Activated effector memory CD4-positive, alpha-beta T cell treated with anti-CD3 and anti-CD28 coated beads, Interleukin-2, amount 50 U/mL, for 16 hours (primary cell): ENCODE measurements at regions not wholly inside any gene's neighbourhood (a gene's known extent, or its start where the extent isn't known, plus 50 kb on each side); places are given as distances from the start of the nearest gene placed in this dataset.

Experiments
- DNase-seq: peaks from one replicate; pipeline ENCODE4 v3.0.0-alpha.2; 2020

DNA sequence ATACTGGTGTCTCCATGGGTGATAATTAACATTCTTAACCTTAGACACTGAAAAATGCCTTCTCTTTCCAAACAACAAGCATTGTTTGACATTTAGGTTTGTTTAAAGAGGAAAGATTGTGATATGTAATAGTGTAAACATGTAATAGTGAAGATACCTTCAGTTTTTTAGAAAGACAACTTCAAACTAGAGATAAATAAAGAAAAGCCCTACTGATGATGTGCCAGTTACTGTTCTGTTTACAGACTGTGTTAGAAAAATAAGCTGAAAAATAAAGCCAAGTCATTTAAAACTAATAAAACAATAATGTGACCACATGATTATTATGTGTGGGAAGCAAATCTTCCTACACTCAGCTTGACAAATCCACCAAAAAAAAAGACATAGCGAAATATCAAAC, 2035.3 kb upstream of the TENM3 start:
- no peak for DNase-seq

DNA sequence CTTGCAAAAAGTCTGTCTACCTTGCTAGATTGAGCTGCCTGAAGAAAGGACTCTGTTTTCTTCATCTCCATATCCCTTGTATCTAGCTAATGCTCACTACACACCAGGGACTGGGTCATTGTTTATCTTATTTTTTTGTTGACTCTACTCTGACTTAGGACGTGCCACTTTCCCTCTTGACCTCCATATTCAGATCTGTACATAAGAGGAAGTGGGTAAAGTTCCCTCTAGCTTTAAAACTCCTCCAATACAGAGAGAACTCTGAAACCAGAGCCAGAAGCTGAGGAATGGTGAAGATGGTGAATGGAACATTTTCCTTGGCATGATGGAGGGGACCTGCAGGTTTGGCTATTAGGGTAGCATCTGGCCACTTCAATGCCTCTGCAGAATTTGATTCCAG, 2026.1 kb upstream of the TENM3 start:
- no peak for DNase-seq

DNA sequence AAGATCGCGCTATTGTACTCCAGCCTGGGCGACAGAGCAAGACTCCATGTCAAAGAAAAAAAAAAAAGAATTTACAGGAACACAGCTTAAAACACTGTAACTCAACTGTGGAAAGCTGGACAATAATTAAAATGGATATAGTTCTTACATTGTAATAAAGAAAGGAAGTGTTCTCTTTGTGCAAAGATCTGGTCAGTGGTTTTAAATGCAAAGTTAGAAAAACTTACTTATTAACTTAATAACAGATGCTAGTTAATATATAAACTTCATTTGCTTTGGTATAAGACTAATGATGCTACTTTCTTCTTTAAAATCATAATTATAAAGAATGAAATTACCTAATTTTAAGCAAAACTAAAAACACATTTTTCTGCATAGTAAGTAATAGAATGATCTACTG, 2024.1 kb upstream of the TENM3 start:
- DNase-seq, result no peak

DNA sequence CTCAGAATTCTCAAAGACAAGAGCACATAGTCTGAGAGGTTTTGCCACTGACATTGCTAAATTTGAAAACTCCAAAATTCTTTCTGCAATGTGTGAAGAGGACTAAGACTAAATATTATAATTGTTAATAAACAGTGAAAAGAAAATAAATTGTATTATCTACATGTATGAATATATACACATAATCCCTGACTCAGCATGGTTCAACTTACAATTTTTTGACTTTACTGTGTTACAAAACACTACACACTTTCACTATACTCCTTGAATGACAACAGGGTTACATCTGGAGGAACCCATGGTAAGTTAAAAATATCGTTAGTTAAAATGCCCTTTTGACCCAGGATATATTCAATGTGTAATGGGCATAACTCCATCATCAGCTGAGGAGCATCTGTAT, 2017.2 kb upstream of the TENM3 start:
- DNase-seq, result no peak

DNA sequence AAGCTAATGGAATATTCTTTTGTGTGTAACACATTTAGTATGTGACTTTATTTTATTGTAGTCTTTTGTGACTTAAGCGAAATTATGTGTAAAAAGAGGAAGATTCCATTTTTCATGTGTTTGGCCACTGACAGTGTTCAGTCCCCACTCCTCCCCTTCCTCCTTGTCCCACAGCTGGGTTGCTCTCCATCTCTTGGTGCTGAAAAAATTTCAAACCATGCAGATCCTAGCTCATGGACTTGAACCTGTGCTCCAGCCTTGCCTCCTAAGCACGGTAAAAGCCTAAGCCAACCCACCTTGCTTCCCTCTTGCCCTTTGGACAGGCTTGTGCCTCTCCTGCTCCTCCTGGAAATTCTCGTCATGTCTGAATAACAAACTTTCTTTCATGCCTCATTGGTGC, 2008.5 kb upstream of the TENM3 start:
- no peak for DNase-seq

DNA sequence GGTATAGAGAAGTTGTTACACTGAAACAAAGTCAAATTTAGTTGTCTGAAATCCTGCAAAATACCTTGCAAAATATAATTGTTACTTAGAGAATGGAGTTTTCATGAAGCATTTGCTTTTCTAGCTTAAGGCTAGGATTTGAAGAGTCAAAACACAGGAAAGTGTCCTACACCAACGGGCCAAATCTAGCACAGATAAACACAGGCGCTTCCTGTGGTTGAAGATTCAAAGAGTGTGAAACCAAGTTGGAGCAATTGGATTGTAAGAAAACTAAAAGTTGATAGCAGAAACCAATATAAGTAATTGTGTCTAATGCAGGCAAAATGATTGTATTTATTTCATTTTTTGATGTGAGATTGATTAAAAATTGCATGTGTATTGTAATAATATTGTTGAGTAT, 2002.5 kb upstream of the TENM3 start:
- DNase-seq, result no peak

DNA sequence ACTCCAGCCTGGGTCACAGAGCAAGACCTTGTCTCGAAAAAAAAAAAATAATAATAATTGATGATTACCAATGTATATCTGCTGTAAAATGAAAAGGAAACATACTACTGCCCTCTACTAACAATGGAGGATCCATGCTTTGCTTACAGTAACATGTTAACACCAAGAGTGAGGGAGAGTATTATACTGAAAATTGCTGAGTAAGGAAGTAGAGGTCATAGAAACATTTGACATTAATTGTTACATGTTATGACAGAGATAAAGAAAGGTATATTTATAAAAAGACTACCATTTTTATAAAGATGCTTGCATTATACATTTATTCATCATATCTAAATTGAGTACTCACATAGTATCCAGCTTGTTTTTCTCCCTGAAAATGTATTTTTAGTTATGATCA, 1989.8 kb upstream of the TENM3 start:
- no peak for DNase-seq

DNA sequence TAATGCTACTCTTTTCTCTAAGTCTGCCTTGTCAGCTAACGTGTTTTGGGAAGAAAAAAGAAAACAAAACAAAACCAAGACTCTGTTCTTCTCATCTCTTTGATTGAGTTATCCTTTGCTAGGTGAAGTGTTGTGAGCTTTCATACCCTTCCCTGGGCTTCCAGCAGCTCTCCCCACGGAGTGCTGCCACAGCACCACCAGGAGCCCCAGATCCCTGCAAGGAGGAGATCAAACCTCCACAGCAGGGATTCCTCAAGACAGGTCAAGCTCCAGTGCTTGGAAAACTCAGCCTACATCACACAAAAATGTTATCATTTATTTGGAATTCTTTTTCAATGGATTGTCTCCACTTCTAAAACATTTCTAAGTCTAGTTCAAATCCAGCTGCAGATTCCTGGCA, 1981.9 kb upstream of the TENM3 start:
- DNase-seq, result no peak

DNA sequence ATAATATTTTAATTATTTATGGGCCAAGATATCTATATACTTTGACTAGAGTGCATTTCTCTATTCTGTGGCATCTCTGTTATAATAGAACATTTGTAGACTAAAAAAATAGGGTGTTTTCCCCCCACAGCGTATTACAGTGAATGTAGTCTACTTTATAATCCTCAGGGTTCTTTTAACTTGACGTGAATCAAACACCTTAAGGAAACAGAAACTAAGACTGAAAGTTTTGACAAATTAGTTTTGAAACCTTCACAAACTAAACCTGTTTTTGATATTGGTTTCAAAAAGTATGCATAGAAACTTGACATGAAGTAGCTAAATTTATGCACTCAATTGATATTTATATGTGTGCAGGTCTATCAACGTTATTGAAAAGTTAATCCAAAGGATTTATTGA, 1963.1 kb upstream of the TENM3 start:
- DNase-seq, result no peak

DNA sequence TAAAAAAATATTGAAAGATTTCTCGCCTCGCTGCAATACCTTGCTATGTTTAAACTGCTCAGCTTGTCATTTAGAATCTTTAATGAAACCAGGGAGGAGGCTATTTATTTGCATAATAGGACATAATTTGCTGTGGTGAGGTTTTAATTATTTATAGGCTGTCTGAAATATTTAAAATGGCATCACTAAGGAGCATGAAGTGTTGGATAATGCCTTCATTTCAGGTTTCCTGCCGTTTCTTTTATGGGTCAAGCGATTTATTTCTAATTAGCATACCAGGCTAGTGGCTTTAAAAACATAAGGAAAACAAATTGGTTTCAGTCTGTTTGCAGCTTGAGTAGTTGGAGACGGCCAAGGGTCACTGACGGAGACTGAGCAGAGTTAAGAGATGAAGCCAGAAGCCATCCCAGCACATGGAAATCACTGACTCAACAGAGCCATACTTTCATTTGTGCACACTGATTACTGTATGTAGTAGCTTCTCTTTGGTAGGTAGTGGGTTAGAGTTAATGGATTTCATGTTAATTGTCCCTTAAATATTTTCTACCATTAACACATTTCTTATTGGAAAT, 1962.4 kb upstream of the TENM3 start:
- DNase-seq, result no peak

DNA sequence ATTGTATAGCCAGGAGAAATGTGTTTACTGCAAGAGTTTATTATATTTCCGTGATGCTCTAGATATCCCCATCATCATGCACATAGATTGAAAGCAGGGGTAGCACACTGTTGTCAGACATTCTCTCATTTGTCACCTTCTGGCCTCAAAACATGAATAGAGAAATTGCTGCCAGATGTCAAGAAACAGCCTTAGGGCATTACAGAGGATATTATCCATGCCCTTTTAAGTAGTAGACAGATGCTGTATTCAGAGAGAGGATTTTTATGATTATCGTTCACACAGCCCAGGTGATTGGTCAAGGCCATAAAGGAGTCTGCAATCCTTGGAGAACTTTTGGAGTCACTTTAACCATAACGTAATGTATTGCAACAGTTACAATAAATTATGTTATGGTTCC, 1961.5 kb upstream of the TENM3 start:
- DNase-seq, result no peak

DNA sequence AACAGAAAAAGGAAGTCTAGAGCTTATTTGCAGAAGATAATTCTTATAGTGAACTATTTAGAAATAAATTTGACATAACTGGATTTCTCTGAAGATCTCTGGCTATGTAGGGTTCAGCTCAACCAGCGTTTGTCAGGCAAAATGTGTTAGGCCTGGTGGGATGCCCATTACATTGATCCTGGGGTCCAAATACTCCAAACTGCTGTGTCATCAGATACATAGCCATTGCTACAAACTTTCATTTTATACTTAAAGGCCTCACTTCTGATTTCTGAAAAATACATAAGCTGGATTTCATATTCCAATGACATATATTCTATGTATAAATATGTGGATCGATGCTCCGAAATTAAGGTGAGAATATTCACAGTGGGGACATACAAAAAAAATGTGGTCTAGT, 1958.9 kb upstream of the TENM3 start:
- no peak for DNase-seq

DNA sequence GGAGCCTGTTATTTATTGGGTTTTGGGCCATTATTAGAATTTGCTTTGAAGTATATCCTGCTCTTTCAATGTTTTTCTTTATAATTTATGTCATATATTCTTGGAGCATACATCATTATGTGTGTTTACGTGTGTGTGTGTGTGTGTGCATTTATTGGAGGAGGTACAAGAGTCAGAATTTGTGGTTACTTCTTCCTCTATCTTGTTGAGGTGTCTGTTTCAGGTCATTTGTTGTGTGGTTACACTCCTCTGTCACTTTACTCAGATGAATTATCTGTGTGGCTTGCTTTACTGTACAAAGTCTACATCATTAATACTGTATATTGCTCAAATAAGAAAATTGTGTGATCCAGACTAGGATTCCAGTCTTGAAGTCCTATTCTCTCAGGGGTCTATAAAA, 1957.4 kb upstream of the TENM3 start:
- DNase-seq, result no peak

DNA sequence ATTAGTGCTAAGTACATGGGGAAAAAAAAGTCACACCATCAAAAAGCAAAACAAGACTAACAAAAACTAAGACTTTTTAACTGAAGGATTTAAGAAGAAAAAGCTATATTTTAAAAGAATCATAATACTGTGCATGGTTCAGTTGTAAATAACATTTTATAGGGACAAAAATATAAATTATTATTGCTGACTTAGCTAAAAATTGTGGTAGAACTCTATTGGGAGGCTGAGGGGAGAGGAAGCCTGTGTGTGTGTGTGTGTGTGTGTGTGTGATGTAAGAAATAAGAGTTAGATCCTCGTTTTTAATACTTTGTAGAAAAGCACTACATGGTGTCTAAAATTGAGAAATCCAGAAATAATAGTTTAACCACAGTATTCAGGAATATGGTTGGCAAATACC, 1950.9 kb upstream of the TENM3 start:
- DNase-seq, result no peak

DNA sequence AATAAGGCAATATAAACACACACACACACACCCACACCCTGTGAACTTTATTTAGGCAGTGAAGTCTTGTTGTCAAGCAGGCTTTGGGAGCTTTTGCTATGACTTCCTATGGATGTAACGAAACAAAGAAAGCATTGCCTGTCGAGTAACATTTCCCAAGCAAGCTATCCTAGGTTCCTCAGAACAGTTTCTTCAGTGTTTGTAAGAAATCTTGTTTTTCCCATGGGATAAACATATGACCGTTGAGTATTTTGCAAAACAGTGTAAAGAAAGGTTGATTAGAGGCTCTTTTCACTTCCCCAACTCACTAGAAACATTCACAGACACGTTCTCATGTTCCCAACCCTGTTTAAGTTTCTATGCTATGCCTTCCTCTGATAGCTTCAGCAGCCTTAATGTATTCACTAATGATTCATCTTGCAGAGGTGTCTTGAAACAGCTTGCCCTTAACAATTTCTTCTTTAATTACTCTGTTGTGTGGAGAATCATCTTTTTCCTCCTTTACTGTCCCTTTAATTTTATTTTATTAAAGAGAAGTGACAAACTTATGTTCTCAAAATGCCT, 1947.1 kb upstream of the TENM3 start:
- no peak for DNase-seq

DNA sequence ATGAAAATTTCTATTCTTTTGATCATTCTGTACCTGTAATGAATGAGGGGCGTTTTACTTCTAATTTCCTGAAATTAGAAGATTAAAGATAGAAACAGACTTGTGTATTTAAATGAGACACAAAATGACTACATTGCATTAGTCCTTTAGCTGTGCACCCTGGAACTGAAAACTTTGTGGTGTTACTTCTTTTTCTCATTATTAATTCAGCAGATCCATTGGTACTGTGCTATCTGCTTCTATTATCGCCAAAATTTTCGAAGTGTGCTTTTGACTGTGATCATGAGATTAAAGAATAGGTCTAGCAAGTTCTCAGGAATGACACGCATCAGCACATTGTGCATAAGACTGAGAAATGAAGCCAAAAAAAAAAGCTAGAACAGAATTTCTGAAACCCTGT, 1938.9 kb upstream of the TENM3 start:
- DNase-seq, result no peak

DNA sequence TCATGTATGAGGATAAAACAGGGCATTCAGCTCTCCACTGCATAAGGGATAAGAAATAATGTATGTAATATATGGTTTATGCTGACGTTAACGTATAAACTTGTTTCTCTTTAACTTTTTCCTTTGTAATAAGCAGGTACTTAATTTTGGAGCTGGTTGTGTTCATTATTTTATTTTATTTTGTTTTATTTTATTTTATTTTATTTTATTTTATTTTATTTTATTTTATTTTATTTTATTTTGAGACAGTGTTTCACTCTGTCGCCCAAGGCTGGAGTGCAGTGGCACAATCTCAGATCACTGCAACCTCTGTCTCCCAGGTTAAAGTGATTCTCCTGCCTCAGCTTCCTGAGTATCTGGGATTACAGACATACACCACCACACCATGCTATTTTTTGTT, 1932.6 kb upstream of the TENM3 start:
- no peak for DNase-seq

DNA sequence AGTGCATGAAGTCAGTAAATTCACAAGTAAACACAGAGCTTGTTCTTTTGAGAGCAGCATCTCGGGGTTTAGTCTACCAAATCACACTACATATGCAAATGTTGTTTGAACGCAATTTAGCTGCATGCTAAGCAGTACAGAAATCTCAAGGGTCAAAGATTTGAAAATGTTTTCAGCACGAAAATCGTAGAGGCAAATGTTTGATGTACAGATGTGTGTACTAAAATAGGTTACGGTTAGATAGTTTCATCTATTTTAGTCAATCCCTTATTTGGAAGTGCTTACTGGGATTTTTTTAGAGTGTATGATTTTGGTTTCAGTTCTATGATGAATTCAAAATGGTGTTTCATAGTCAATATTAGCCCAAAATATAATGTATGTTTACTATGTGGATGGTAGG, 1928.2 kb upstream of the TENM3 start:
- no peak for DNase-seq

DNA sequence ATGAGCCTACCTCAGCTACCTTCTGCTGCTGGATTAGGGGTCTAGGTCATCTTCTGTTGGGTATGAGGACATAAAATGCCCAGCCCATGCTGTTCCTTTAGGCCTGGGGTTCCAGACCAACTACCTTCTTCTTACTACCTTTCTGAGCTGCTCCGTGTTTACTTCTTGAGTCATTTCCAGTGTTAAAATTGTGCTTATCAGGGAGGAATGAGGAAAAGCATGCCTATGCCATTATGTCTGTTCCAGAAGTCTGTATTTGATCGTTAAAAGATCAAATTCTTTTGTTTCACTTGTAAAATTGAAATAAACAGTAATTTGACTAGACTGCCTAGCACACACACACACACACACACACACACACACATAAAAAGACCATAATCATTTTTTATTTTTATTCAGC, 1912.7 kb upstream of the TENM3 start:
- DNase-seq, result no peak

DNA sequence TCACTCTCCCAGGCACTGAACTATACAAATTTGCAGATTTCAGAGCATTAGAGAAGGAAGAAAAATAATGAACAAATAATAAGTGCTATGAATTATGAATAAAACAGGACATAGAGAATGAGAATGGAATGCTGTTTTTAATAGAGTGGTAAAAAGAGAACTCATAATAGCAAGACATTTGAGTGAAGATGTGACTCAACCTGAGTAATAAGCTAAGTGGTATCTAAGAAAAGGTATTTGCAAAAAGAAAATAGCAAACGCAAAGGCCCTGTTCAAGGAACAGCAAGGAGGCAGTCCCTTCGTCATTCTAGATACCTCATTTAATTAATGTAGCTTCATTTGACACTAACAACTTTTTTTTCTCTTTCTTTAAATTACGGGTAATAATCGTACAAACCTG, 1910.0 kb upstream of the TENM3 start:
- no peak for DNase-seq

DNA sequence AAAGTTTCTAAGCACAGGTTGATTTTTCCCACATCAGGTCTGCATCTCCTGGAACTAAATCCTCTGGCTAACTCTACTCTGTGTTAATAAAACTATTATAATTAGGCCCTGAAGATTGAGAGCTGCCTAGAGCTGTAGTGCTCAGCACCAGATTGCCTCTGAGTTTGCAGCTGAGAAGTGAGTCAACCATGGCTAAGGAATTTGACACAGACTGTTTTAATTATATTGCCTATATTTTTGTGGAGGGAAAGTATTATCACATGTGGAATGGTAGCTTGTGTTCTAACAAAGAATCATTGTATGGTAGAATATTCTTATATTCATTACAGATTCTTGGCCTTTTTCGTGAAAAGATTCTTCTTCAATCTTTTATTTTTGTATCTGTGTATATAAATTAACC, 1907.6 kb upstream of the TENM3 start:
- DNase-seq, result no peak

DNA sequence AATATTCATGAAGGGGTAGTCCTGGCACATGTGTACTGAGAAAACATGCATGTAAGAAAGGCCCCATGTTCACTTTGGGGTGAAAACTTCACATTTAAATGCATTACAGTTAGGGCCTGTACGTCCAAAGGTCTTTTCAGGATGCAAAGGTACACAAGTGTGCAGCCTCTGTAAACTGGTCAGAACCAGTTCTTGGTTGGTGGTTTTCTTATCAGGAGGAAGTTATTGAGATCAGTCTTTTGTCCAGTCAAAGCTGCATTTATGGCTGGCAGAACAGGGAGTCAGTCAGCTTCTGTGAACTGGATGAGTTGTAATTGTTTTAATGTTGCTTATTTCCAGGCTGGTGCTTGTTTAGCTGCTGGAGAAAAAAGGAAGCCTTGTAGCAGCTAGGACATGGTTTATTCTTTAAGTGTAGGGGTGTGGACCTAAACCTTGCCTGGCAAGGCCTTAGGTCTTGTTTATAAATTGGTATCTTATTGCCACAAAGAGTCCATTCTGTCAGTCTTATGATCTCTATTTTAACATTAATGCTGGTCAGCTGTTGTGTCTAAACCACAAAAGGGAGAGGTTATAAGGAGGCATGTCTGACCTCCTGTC, 1906.6 kb upstream of the TENM3 start:
- DNase-seq, result no peak

DNA sequence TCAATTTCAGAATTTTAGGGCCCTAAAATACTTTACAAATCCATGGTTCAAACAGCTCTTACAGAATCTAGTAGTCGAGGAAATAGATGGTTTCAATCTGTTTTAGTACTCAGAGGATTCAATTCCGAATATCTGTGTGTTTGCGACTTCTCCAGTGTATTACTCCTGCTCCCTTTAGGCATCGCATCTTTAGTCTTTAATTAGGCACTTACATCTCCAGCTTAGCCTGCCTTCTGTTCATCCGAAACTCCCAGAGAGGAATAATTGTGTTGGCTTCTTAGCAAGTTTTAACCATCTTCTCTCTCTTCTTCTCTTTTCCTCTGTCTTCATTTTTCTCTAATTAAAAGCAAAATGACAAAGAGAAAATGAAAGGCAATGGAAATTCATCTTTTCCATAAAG, 1901.3 kb upstream of the TENM3 start:
- DNase-seq, result no peak

DNA sequence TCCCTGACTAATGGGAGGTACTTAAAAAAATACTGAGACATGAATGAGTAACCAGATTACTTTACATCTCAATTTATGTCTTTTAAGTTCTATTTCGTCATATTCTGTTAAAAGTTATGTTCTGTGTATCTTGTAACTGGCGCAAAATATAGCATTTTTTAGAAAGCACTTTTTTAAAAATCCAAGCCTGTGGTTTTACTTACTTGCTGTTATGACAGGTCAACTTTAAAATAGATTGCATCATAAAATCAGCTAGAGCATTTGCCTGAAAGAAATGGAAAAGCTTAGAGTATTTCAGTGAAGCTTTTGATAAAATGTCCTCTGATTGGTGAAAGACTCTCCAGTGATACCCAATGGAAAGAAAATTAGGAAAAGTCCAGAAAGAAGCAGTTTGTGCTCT, 1892.3 kb upstream of the TENM3 start:
- no peak for DNase-seq

DNA sequence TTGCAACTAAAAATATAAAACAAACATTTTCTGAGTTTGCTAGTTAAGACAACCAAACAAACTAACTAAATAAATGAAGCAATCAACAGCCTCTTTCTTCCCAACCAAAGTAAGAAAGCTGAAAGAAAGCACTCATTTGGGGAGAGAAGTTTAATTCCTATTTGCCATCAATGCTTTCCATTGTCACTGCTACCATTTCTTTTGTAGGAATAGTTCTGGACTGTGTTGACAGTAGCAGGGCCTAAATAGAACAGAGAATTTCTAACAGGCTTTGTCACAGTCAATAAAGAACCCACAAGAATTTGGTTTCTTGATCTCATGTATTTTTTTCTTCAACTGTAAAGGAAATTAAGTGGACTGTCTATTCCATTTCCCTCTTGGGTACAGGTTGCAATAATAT, 1886.4 kb upstream of the TENM3 start:
- DNase-seq, result no peak
